Medulla oblongata (tissue), 1 donor: ENCODE measurements at regions not wholly inside any gene's neighbourhood (a gene's known extent, or its start where the extent isn't known, plus 50 kb on each side); places are given as distances from the start of the nearest gene placed in this dataset.
"Not testable (repeated sequence)": the region's sequence is repeated elsewhere in the genome, so short reads cannot be mapped to it uniquely, and the experiment has no call there.

ENCODE experiments used
- DNase-seq: peaks from one replicate; pipeline ENCODE4 v3.0.0-alpha.2; 2015; ENCODE audit errors: extremely low spot score

DNA sequence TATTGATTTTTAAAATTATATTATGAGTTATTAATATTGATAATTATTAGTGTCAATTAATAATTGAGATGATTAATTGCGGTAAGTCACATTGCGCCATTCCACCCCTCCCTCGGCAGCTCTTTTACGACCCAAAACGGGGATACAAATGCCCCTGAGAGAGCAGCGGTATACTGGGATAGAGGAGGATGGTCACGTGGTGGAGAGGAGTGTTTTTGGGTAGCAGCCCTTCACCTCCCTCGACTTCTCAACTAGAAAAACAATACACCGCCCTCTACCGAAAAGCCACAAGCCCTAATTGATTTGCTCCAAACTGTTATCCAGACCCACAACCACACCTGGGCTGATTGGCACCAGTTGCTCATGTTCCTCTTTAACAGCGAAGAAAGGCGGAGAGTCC, 71.0 kb downstream of the DAPL1 start:
- DNase-seq, result not testable (repeated sequence)

GRCh38 chr2:158867531-158868191, 72.5 kb downstream of the DAPL1 start:
- not testable (repeated sequence) for DNase-seq

GRCh38 chr2:158868386-158868785, 73.3 kb downstream of the DAPL1 start:
- DNase-seq, result not testable (repeated sequence)

DNA sequence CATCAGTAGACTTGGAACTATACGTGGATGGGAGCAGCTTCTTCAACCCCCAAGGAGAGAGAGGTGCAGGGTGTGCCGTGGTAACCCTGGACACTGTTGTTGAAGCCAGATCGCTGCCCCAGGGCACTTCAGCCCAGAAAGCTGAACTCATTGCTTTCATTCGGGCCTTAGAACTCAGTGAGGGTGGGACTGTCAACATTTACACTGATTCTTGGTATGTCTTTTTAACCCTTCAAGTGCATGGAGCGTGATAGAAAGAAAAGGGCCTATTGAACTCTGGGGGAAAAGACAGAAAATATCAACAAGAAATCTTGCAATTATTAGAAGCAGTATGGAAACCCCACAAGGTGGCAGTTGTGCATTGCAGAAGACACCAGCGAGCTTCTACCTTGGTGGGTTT, 74.0 kb downstream of the DAPL1 start:
- not testable (repeated sequence) for DNase-seq

GRCh38 chr2:158869609-158870008, 74.5 kb downstream of the DAPL1 start:
- DNase-seq, result not testable (repeated sequence)

- no peak for DNase-seq
Observed at GRCh38 chr2:158878003-158878402, 82.9 kb downstream of the DAPL1 start.

- no peak for DNase-seq
Observed at GRCh38 chr2:158879229-158879903, 84.2 kb downstream of the DAPL1 start.

GRCh38 chr2:158882297-158882696, 86.1 kb upstream of the TANC1 start:
- no peak for DNase-seq

DNA sequence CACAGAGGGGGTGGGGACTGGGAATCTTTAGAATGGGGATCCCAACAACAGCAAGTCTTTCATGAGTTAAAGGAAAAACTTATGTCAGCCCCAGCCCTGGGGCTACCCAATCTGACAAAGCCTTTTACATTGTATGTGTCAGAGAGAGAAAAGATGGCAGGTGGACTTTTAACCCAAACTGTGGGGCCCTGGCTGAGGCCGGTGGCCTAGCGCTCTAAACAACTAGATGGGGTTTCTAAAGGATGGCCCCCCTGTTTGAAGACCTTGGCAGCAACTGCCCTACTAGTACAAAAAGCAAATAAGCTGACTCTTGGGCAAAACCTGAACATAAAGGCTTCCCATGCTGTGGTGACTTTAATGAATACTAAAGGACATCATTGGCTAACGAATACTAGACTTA, 83.9 kb upstream of the TANC1 start:
- DNase-seq, result not testable (repeated sequence)

GRCh38 chr2:158885018-158885678, 83.3 kb upstream of the TANC1 start:
- not testable (repeated sequence) for DNase-seq

GRCh38 chr2:158885679-158886050, 82.8 kb upstream of the TANC1 start:
- not testable (repeated sequence) for DNase-seq

DNA sequence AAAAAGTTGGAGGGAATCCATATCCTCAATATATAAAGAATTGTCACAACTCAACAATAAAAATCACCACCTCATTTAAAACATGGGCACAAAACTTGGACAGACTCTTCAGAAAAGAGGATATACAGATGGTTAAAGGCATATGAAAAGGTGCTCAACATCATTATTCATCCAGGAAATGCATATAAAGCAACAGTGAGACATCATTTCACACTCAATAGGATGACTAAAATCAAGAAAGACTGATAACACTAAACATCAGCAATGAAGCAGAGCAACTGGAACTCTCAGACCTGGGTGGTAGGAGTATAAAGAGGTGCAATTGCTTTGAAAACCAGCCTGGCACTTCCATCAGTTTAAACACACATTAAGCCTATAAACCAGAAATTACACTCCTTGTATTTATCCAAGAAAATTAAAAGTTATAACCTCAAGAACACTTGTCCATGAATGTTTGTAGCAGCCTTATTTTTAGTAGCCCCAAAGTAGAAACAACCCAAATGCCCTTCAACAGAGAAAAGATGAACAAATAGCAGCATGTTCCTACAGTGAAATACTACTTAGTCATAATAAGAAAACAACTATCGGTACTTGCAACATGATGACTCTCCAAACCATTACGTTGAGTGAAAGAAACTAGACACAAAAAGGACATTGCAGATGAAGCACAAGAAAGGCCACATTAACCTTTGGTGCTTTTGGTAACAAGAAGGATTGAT, 79.1 kb upstream of the TANC1 start:
- DNase-seq, result no peak

GRCh38 chr2:158890296-158890905, 78.0 kb upstream of the TANC1 start:
- DNase-seq, result no peak

- no peak for DNase-seq
Observed at GRCh38 chr2:158893026-158893425, 75.4 kb upstream of the TANC1 start.

DNA sequence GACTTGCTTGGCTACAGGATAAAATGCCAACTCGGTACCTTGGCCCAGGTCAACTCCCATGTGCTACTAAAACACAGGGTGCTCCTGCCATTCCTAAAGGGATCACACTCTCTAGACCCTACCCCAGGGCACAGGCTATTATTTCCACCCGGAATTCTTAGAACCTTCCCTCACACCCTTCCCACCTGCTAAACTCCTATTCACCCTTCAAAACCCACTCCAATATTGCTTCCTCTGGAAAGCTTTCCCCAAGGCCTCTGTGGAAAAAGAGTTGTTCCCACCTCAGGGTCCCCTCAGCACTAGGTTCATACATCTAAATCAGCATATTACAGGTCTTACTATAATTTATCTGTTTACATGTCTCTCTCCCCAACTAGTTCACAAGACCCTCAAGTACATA, 75.0 kb upstream of the TANC1 start:
- DNase-seq, result no peak

DNA sequence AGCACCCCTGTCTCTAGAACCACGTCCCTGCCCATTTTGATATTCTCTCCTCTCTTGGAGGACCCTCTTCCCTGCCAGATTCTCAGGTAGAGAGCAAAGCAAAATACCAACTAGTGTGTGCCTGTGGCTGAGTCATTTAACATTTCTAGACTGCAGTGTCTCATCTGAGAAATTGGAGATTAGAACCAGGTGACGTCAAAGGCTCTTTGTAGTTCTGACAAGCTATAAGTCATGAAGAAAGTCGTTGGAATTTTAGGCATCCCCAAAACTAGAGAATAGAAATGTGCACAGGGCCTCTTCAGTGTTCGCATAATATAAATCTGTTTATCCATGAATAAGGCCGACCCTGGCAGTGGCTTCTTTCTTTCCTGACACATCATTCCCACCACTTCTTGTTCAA, 74.4 kb upstream of the TANC1 start:
- DNase-seq, result no peak

GRCh38 chr2:158894572-158894971, 73.9 kb upstream of the TANC1 start:
- DNase-seq, result no peak

- no peak for DNase-seq
Observed at GRCh38 chr2:158900345-158900744, 68.1 kb upstream of the TANC1 start.

GRCh38 chr2:158902005-158902398, 66.4 kb upstream of the TANC1 start:
- DNase-seq, result no peak

GRCh38 chr2:158903711-158904405, 64.6 kb upstream of the TANC1 start:
- DNase-seq, result no peak

GRCh38 chr2:158904627-158905177, 63.7 kb upstream of the TANC1 start:
- no peak for DNase-seq
